NCI-H82 treated with DMSO at 0.1 percent for 48 hours (cell line): ENCODE measurements at regions not wholly inside any gene's neighbourhood (a gene's known extent, or its start where the extent isn't known, plus 50 kb on each side); places are given as distances from the start of the nearest gene placed in this dataset.
A peak's percentile ranks its signal among the peaks of the same experiment; 100 is the strongest.

Experiments
- DNase-seq: peaks from one replicate; lab custom pipeline; 2025; ENCODE audit not compliant: unreplicated experiment; lab: John Stamatoyannopoulos, UW

DNA sequence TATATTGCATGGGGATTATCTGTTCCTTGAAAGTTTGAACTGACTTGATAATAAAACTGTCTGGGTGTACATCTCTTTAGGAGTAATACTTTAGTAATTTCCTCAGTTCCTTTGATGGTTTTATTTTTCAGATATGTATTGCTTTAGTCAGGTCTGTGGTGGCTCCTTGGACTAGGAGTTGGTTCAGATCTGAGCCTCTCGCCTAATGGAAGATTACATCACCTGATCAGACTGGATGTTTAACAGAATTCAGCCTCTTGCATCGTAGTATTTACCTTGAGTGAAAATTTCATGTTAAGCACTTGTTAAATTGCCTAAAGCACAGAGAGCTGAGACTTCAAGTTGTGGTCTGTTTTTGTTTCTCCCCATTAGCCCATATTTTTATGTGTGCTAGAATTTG is 267.3 kb downstream of the MAP2K4 start:
- DNase-seq, result no peak

DNA sequence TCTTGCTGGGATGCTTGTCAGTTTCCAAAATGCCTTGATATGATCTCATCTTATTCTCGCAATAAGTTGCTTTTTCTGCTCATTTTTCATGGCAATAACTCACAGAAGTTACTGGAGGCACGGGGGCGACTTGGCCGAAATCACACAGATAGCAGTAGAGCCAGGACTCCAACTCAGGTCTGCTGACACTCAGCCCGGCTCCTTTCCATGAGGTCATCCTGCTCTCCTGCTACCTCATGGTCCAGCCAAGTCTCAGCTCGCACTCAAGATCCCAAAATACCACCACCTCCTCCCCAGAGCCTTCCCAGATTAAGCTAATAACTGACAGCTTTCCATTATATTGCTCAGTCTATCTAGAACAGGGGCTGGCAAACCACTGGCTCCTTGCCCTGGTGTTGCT is 269.5 kb downstream of the MAP2K4 start:
- no peak for DNase-seq

DNA sequence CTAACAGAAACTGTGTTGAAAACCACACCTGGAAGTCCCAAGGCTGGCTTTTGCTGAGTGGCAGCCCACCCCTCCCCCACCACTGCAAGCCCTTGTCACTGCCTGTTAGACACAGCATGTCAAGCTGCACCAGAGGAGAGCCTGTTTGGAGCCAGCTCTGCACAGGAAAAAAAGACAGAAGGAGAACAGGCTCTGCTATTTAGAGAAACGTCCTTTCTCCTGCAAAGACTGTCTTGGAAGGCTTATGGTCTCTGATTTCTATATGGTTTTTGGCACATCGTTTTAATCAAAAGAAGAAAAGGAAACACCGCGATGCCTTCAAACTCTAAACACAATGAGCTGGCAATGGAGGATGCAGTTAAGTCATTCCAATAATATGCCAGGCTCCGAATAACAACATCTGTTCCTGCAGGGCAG is 275.5 kb downstream of the MAP2K4 start:
- DNase-seq, result no peak

DNA sequence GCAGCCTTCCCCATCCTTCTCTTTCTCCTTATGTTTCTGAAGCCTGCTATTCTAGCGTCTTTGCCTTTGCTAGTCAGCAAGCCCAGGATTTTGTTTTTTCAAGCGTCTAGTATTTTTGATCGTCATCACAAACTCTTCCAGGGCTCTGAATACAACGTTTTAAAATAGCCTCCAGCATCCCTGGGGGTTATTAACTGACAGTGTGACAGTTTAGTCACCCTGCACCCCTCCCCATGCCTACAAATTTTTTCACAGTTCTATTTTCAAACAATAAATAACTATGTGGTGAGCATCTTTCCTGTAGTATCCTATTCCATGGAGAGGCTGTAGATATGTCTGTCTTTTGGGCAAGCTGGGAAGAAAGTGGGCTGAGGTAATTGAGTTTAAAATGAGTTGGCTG is 280.9 kb downstream of the MAP2K4 start:
- no peak for DNase-seq

DNA sequence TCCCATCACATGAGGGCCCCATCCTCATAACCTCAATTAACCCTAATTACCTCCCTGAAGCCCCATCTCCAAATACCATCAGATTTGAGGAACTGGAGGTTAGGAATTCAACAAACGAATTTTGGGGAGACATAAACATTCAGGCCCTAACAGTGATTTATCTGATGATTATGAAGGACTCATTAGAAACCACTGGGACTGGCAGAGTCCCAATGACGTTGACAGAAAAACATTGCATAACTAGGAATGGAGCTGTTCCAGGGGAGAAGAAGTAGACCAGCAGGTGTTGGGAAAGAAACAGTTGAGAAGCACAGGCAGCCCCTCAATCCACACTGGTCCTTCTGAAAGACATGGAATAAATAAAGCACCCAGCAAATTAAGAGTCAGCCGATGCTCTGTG is 282.0 kb downstream of the MAP2K4 start:
- DNase-seq, result no peak

DNA sequence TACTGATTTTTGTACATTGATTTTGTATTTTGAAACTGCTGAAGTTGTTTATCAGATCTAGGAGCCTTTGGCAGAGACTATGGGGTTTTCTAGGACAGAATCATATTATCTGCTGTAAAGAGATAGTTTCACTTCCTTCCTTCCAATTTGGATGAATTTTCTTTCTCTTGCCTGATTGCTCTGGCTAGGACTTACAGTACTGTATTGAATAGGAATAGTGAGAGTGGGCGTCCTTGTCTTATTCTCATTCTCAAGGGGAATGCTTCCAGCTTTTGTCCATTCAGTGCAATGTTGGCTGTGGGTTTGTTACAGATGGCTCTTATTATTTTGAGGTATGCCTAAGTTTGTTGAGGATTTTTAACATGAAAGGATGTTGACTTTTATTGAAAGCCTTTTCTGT is 290.1 kb downstream of the MAP2K4 start:
- no peak for DNase-seq

DNA sequence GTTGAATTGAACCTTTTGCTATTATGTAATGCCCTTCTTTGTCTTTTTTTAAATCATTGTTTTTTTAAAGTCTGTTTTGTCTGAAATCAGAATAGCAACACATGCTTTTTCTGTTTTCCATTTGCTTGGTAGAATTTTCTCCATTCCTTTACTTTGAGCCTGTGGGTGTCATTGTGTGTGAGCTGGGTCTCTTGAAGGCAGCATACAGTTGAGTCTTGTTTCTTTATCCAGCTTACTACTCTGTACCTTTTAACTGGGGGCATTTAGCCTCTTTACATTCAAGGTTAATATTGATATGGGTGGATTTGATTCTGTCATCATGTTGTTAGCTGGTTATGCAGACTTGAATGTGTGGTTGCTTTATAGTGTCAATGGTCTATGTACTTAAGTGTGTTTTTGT is 292.0 kb downstream of the MAP2K4 start:
- DNase-seq, result no peak

DNA sequence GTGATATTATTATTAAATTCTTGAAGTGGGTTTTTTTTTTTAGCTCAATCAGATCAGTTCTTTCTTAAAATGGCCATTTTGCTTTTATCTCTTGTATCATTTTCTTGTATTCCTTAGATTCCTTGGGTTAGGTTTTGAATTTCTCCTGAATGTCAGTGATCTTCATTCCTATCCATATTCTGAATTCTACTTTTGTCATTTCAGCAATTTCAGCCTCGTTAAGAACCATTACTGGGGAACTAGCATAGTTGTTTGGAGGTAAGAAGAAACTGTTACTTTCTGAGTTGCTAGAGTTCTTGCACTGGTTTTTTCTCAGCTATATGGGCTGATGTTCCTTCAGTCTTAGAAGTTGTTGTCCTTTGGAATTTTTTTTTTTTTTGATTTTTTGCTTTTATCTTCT is 293.1 kb downstream of the MAP2K4 start:
- DNase-seq, result no peak

DNA sequence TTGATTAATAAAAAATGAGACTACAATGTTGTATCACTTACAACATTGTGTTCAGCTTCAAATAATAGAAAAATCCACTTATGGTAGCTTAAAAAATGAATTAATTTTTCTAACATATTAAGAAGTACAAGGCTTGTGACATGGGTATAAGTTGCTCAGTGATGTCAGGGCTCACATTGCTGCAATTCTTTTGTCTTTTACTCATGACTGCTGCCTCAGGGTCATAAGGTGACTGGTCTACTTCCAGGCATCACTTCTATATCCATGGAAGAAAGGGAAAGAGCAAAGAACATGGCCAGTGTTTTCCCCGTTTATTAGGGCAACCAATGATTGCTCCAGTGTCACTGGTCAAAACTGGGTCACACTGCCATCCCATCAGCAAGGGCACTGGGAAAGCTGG is 295.3 kb downstream of the MAP2K4 start:
- no peak for DNase-seq

DNA sequence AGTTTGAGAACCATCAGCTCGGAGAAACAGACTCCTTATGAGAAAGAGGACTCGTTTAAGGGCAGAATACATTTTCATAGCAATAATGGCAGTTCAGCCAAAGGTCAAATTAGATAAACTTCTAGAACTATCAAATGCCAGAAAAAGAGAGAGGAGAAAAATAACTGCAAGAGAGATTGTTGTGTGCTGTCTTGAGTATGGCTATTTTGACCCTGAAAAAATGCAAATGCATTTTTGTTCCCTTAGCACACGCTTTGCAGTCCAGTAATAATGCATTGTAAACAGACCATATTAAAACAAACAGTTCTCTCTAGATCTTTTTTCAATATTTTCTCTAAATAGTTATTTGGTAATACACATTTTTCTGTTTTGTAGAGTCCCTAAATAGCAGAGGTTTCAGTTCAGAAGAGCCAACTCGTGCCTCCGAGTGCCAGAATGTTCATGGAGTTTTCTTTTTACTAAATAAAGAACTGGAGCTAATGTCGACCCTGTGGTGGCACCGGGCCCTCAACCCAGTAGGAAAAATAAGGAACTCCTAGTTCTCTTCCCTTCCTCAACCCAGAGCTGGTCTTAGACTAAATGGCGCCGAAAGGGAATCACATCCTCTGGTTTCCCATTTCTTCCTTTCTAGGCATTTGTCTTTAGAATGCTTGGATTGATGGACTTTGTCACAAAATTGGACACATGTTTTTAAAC is 298.0 kb downstream of the MAP2K4 start:
- DNase-seq, result no peak

DNA sequence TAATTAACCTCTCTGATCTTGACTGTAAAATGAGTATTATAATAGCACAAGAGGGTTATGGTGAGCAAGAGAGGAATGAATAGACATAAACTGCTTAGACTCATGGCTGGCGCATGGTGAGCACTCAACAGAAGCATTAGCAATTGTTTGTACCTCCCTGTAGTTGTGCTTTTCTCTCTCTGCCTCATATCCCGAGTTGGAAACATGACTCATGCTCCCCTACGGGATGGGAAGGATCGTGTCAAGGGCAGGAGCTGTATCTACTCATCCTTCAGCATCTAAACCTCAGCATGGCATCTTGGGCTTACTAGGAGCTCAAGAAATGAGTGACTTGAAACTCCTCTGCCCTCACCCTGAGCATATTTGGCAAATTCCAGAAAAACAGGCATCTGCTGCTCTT is 299.6 kb downstream of the MAP2K4 start:
- DNase-seq, result no peak

DNA sequence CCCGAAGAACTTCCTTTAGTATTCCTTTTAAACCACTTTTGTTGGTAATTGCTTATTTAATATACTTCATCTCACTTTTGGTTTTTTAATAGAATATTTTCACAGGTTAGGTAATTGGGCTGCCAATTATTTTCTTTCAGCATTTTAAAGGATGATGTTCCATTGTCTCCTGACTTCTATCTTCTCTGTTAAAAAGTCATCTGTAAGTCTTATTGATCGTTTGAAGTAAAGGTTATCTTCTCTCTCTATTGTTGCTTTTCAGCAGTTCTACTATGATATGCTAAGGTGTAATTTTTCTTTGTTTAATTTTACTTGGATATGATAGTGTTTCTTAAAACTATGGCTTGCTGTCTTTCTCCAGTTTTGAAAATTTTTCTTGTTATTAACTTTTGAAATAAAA is 307.5 kb downstream of the MAP2K4 start:
- DNase-seq, result no peak

DNA sequence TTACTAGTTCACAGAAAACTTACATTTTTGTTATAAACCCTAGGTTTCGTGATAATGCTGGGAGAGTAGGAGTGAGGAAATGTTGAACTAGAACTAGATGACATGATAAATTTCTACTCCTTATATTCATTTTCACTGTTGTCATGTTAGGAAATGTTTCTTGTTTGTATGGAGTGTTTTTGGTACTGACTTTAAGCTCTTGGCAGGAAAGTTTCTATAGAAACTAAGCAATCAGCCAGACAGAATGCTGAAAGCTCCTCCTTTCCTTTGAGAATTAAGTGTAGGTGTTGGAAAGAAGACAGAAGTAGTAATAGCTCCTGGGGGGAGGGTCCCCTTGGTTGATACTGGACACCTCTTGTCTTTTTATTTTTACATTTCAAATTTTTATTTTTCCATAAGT is 309.8 kb downstream of the MAP2K4 start:
- no peak for DNase-seq

DNA sequence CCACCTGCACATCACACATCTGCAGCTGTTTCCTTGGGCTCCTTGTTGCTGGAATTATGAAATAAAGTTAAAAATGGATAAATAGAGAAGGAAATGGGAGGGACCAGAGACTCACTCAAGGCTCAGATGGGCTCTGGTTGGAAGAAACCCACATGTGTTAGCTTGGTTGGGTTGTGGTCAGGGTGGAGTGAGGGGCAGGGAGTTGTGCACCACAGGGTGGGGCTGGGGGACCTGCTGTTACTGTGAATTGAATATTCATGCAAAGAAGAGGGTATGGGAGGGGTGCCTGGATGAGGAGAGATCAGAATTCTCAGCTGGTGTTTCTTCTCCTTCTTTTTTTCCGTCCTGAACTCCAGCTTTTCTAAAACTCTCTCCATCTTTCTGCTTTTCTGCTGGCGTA is 320.7 kb downstream of the MAP2K4 start:
- no peak for DNase-seq

DNA sequence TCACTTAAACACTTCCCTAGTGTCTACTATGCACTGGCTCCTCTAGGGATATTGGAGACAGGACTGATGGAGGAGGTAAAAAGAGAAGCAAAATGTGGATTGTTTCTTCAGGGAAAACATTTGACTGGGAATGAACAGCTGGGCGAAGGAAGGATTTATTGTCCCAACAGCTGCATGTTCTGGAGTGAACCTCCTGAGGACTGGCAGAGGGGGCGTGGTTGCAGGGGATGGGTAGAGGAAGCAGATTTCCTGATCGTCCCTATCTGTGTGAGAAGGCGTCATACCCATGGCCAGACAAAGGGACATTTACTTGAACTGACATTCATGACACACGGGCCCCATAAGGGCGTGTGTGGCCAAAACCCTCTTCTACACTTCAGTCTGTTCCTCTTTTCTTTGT is 321.5 kb downstream of the MAP2K4 start:
- no peak for DNase-seq

DNA sequence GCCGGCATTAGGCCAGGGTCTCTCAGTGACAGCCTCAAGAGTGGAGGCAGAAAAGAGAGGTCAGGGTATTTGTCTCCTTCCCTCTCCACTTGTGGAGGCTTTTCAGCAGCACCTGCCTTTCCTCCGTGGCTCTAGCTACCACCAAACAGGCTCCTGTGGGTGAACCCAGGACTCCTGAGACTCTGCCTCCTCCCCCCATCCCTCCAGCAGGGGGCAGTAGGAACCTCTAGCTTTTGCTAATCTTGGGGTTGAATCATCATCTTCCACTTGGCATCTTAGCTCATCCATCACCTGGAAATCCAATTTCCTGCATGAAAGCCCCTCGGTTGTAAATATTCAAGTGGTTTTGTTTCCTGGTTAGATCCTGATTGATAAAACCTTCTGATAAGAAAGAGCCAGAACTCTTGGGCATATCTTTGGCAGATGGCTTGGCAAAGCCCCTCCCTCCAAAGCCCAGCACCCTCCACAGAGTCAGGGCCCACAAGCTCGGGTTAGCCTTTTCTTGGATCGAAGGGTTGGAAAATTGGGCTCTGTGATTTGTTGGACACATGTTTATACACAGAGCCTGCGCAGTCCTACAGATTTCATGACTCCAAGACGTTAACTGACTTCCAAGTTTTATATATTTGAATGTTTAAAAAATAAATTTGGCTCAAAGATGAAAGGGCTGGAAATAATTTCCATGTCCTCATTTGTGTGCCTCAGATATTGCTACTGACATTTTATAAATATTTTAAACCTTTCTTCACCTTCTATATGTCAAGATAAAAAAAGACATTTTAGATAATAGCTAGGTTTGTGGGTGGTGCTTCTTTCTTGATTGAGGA is 322.1 kb downstream of the MAP2K4 start:
- DNase-seq, result peak; percentile 66

DNA sequence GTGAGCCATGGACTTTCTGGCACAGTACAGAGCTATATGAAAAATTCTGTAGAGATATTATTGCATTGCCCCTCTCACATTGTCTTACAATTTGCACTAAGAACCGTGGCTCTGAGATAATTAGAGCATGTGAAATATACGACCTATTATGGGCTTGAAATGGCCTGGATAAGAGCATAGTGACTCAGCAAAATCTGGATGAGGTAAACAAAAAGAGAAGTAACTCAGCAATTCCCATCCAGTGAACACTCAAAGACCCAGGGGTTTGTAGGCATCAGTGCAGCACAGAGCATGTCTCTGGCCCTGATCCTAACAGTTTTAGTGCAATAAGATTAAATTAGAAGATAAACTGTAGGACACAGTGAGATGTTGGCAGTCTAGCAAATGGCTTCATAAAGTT is 317.2 kb upstream of the MYOCD start:
- DNase-seq, result no peak

DNA sequence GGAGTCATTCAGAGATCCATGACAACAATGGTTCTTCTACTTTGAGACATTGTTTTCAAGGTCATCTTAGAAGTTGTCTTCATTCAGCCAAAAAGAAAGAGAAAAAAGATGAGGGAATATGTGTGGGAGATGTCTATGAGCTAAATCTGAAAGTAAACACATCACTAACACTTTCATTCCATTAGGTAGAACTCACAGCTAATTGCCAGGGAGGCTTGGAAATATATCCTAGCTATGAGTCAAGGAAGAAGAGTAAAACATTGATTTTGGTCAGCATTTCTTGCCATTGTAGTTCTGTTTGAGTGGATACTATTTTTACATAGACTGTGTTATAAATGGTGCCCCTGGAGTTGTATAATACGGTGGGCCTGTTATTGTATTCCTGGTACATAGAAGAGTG is 316.4 kb upstream of the MYOCD start:
- DNase-seq, result no peak

DNA sequence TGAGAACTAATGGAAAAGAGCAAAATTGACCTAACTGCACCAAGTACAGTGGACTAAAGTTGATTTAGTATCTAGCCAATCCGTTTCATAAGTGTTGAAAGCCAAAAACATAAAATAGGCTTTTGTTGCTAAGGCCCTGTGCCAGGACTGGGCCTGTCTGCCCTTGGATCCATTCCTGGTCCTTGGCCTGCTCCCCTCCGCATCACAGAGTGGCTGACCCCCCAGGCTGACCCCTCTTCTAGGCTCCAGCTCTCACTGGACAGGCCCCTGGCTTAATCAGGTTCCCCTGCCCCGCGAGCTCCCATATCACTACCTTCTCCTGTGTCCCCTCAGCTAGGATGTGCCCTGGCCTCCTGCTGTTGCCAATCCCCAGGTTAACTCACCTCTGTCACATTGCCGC is 313.6 kb upstream of the MYOCD start:
- no peak for DNase-seq

DNA sequence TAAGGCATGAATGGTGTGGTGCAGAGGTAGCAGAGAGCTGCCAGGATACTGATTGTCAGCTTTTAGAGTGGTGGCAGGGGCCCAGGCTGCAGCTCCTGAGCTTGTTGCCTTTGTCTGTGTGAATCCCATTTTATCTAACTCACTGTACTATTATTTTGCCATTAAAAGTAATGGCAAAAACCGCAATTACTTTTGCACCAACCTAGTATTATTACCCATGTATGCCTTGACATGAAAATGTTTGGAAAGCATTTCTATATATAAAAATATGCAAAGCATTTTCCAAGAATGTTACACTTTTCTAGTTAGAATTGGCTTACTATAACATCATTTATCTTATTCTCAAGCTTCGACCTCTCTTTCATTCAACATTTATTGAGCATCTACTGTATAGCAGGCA is 308.1 kb upstream of the MYOCD start:
- no peak for DNase-seq

DNA sequence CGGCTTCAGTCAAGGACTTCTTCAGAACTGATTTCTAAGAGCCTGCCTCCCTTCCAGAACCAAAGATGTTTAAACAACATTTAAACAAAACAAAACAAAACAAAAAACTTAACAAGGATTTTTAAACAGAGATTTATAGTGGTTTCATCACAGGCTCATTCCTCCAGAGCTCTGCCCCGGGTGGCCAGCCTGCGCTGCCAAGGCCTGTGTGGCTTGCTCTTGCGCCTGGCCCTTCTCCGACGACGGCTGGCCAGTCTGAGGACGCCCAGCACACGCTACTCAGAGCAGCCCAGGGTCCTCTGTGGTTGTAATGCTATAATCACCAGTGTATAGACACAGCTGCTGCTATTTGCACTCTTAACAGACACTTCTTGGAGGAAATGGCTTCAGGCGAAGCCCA is 307.2 kb upstream of the MYOCD start:
- no peak for DNase-seq

DNA sequence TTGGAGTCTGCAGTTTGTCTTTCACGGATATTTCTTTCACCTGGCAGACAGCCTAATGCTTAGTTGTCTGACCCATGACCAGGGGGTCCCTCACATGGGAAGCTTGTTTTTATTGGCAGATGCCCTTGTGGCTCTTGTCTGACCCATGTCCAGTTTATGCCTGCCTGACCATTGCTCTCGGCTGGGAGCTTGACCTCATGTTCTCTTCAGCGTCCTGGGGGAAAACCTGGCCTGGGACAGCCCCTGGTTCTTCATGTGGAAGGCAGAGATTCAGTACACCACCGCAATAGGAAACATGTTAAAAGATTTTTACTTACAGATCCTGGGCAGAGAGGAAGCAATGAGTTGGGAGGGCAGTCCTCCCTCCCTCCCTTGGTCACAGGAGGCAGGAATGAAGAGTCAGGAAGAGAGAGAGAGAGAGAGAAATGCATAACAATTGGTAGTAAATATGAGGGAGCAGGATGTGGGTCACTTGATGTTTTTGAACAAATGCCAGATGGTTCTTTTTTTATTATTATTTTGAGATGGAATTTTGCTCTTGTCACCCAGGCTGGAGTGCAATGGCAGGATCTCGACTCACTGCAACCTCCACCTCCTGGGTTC is 302.7 kb upstream of the MYOCD start:
- no peak for DNase-seq
